RWPE1 (cell line): ENCODE measurements at regions not wholly inside any gene's neighbourhood (a gene's known extent, or its start where the extent isn't known, plus 50 kb on each side); places are given as distances from the start of the nearest gene placed in this dataset.

Experiments used
- CTCF ChIA-PET: fragments of 350-600 bp; sonication (Branson Sonifier 250); formaldehyde crosslinking; extraction: SDS; loops from one replicate; lab custom pipeline; 2021; lab: Yijun Ruan, JAX
- POLR2A ChIA-PET: fragments of 400-600 bp; formaldehyde crosslinking; extraction: SDS; loops from one replicate; lab custom pipeline; 2020; ENCODE audit warnings: antibody characterized with exemption; ENCODE audit not compliant: low non-redundant PET; lab: Yijun Ruan, JAX
- DNase-seq: peaks from one replicate; pipeline ENCODE4 v3.0.0; 2012; ENCODE audit warnings: low spot score
- H3K27ac ChIP-seq: fragments of 450-650 bp; 2 replicates; pipeline ENCODE4 v1.5.1; 2017
- CTCF ChIP-seq: fragments of 450-650 bp; conservative IDR thresholded peaks from 2 replicates; pipeline ENCODE4 v1.5.1; 2017; ENCODE audit warnings: low read depth, mild to moderate bottlenecking

GRCh38 chr2:106695919-106696318, 190.0 kb downstream of the ST6GAL2 start:
- POLR2A ChIA-PET: no interaction called here
- no peak for DNase-seq
- H3K27ac ChIP-seq: no peak overlapping the region
- CTCF ChIA-PET: no interaction called here
- TF ChIP-seq CTCF: no peak

GRCh38 chr2:106700616-106701015, 185.4 kb downstream of the ST6GAL2 start:
- no peak for DNase-seq
- no peak for TF ChIP-seq CTCF
- H3K27ac ChIP-seq: no peak overlapping the region
- CTCF ChIA-PET: no interaction called here
- POLR2A ChIA-PET: no interaction called here

GRCh38 chr2:106701203-106702022, 184.6 kb downstream of the ST6GAL2 start:
- ChIA-PET CTCF (no interaction called here), POLR2A (no interaction called here)
- no peak for DNase-seq
- no peak for TF ChIP-seq CTCF
- H3K27ac ChIP-seq: no peak overlapping the region

GRCh38 chr2:106703161-106703560, 182.8 kb downstream of the ST6GAL2 start:
- no peak overlapping the region for H3K27ac ChIP-seq
- POLR2A ChIA-PET: no interaction called here
- CTCF ChIA-PET: no interaction called here
- no peak for TF ChIP-seq CTCF
- DNase-seq: no peak

- H3K27ac ChIP-seq: no peak overlapping the region
- no peak for TF ChIP-seq CTCF
- ChIA-PET CTCF (no interaction called here), POLR2A (no interaction called here)
- no peak for DNase-seq
Measured at GRCh38 chr2:106704798-106705197, 181.2 kb downstream of the ST6GAL2 start.

- H3K27ac ChIP-seq: no peak overlapping the region
- POLR2A ChIA-PET: no interaction called here
- no peak for DNase-seq
- TF ChIP-seq CTCF: no peak
- CTCF ChIA-PET: no interaction called here
Measured at GRCh38 chr2:106705877-106706276, 180.1 kb downstream of the ST6GAL2 start.
